Tibial nerve (tissue), 4 donors: ENCODE measurements at regions not wholly inside any gene's neighbourhood (a gene's known extent, or its start where the extent isn't known, plus 50 kb on each side); places are given as distances from the start of the nearest gene placed in this dataset.

ENCODE experiments used
- DNase-seq, 2 donors: peaks; one replicate each; pipeline ENCODE4 v3.0.0-alpha.2; 2019; ENCODE audit warnings: low spot score in 2 of 2
- H3K27ac ChIP-seq, 4 donors: fragments of 200-600 bp; sonication (generic) in 3 of 4; one replicate each; pipeline ENCODE4 v1.5.1; 2017 to 2019; ENCODE audit warnings: mild to moderate bottlenecking in 1 of 4
- H3K27me3 ChIP-seq, 2 donors: fragments of 200-600 bp; sonication (generic) in 1 of 2; one replicate each; pipeline versions ENCODE4 v1.5.1 to v1.6.0; 2017 to 2019
- H3K36me3 ChIP-seq, 3 donors: fragments of 200-600 bp; sonication (generic); one replicate each; pipeline ENCODE4 v1.5.1; 2018 to 2019
- H3K4me1 ChIP-seq, 4 donors: fragments of 200-600 bp; sonication (generic) in 3 of 4; one replicate each; pipeline ENCODE4 v1.5.1; 2017 to 2019
- H3K4me3 ChIP-seq, 4 donors: fragments of 200-600 bp; sonication (generic) in 3 of 4; one replicate each; pipeline ENCODE4 v1.5.1; 2017 to 2019; ENCODE audit warnings: mild to moderate bottlenecking in 1 of 4, moderate library complexity in 1 of 4
- H3K9me3 ChIP-seq, 4 donors: fragments of 200-600 bp; sonication (generic) in 3 of 4; one replicate each; pipeline ENCODE4 v1.5.1; 2017 to 2019
- CTCF ChIP-seq, 5 experiments: fragments of 200-600 bp in 3 of 5; fragments of 450-650 bp in 2 of 5; sonication (generic) in 3 of 5; IDR thresholded peaks; one replicate each; pipeline ENCODE4 v1.5.1; 2016 to 2019; ENCODE audit warnings: antibody characterized with exemption in 5 of 5, mild to moderate bottlenecking in 3 of 5, moderate library complexity in 2 of 5
- EP300 ChIP-seq, 2 donors: sonication (generic); formaldehyde crosslinking; IDR thresholded peaks; one replicate each; pipeline ENCODE4 v1.6.1; 2017; ENCODE audit warnings: antibody characterized with exemption in 2 of 2, mild to moderate bottlenecking in 1 of 2
- POLR2A ChIP-seq, 2 donors: fragments of 450-650 bp; IDR thresholded peaks; one replicate each; pipeline ENCODE4 v1.6.1; 2017; ENCODE audit warnings: antibody characterized with exemption in 2 of 2, mild to moderate bottlenecking in 2 of 2, moderate library complexity in 2 of 2
- WGBS, 2 donors: methylation state at CpG; one replicate each; pipeline ENCODE4 v1.1.5; 2018; 5-methylcytosine and 5-hydroxymethylcytosine counted together

GRCh38 chr3:150150633-150151032 is 179.9 kb upstream of the PFN2 start:
- Histone ChIP-seq H3K9me3 (peaks cover 0 to 4% (median 0%) of the 10 kb centered on the region in 4 donors), H3K4me1 (no peaks in the 10 kb centered on the region), H3K27ac (no peak overlapping the region), H3K4me3 (no peak overlapping the region), H3K27me3 (no peaks in the 10 kb centered on the region), H3K36me3 (no peaks in the 10 kb centered on the region)
- 65 to 81% methylated on average over 5 of the region's 5 CpGs for WGBS, 2 donors
- no peak for DNase-seq
- TF ChIP-seq POLR2A (IDR thresholded peaks at IDR 0.05) (no peak), EP300 (IDR thresholded peaks at IDR 0.05) (no peak), CTCF (IDR thresholded peaks at IDR 0.05) (no peak)

GRCh38 chr3:150149651-150150051 is 179.0 kb upstream of the PFN2 start:
- H3K4me1 ChIP-seq: no peaks in the 10 kb centered on the region
- no peaks in the 10 kb centered on the region for H3K27me3 ChIP-seq
- 0 to 13% methylated on average over 1 of the region's 1 CpG for WGBS, 2 donors
- H3K27ac ChIP-seq: no peak overlapping the region
- no peak overlapping the region for H3K4me3 ChIP-seq
- no peaks in the 10 kb centered on the region for H3K36me3 ChIP-seq
- peaks cover 0 to 4% (median 0%) of the 10 kb centered on the region in 4 donors for H3K9me3 ChIP-seq
- no peak for TF ChIP-seq CTCF (IDR thresholded peaks at IDR 0.05)
- TF ChIP-seq POLR2A (IDR thresholded peaks at IDR 0.05): no peak
- TF ChIP-seq EP300 (IDR thresholded peaks at IDR 0.05): no peak
- no peak for DNase-seq

- Histone ChIP-seq H3K9me3 (peaks cover 0 to 4% (median 0%) of the 10 kb centered on the region in 4 donors), H3K4me3 (no peak overlapping the region), H3K27me3 (no peaks in the 10 kb centered on the region), H3K27ac (no peak overlapping the region), H3K36me3 (no peaks in the 10 kb centered on the region), H3K4me1 (no peaks in the 10 kb centered on the region)
- no peak for TF ChIP-seq POLR2A (IDR thresholded peaks at IDR 0.05)
- no peak for TF ChIP-seq EP300 (IDR thresholded peaks at IDR 0.05)
- no peak for TF ChIP-seq CTCF (IDR thresholded peaks at IDR 0.05)
- DNase-seq: no peak
- 86 to 87% methylated on average over 5 of the region's 5 CpGs for WGBS, 2 donors
These were observed 177.5 kb upstream of the PFN2 start for GRCh38 chr3:150148227-150148626.

- Histone ChIP-seq H3K4me3 (no peak overlapping the region), H3K27ac (no peak overlapping the region), H3K4me1 (no peaks in the 10 kb centered on the region), H3K36me3 (no peaks in the 10 kb centered on the region), H3K9me3 (peaks cover 0 to 3% (median 0%) of the 10 kb centered on the region in 4 donors), H3K27me3 (no peaks in the 10 kb centered on the region)
- TF ChIP-seq EP300 (IDR thresholded peaks at IDR 0.05) (no peak), POLR2A (IDR thresholded peaks at IDR 0.05) (no peak), CTCF (IDR thresholded peaks at IDR 0.05) (no peak)
- 77 to 80% methylated on average over 5 of the region's 5 CpGs for WGBS, 2 donors
- DNase-seq: no peak
These were observed 177.1 kb upstream of the PFN2 start for GRCh38 chr3:150147776-150148175.

- no peak overlapping the region for H3K4me3 ChIP-seq
These were observed 176.5 kb upstream of the PFN2 start for GRCh38 chr3:150146991-150147761.

More at GRCh38 chr3:150146991-150147761, 176.5 kb upstream of the PFN2 start:
- H3K27me3 ChIP-seq: no peaks in the 10 kb centered on the region
- H3K27ac ChIP-seq: no peak overlapping the region
- no peaks in the 10 kb centered on the region for H3K9me3 ChIP-seq
- no peaks in the 10 kb centered on the region for H3K36me3 ChIP-seq
- DNase-seq: no peak
- H3K4me1 ChIP-seq: no peaks in the 10 kb centered on the region
- TF ChIP-seq EP300 (IDR thresholded peaks at IDR 0.05): no peak
- no peak for TF ChIP-seq POLR2A (IDR thresholded peaks at IDR 0.05)
- TF ChIP-seq CTCF (IDR thresholded peaks at IDR 0.05): no peak
- 67 to 71% methylated on average over 10 of the region's 10 CpGs for whole genome bisulfite sequencing, 2 donors
